H1 (cell line): ENCODE measurements at regions not wholly inside any gene's neighbourhood (a gene's known extent, or its start where the extent isn't known, plus 50 kb on each side); places are given as distances from the start of the nearest gene placed in this dataset.

Experiments used
- CTCF ChIA-PET: fragments of 300-600 bp; sonication (Branson Sonifier 250); formaldehyde crosslinking; loops from one replicate; lab custom pipeline; 2021; ENCODE audit not compliant: partially characterized antibody; lab: Charles Lee
- POLR2A ChIA-PET: fragments of 300-600 bp; sonication (Branson Sonifier 250); formaldehyde crosslinking; loops from one replicate; lab custom pipeline; 2021; ENCODE audit warnings: inconsistent platforms; ENCODE audit not compliant: partially characterized antibody; lab: Charles Lee
- DNase-seq, 2 experiments: peaks; one replicate each; pipeline versions ENCODE4 v3.0.0 to v3.0.0-alpha.2; 2010 to 2022; ENCODE audit warnings: low spot score in 2 of 2, low read depth in 1 of 2, mixed read lengths in 1 of 2
- FAIRE-seq: peaks from 2 replicates; lab custom pipeline; 2011; peaks lifted over from hg19 to GRCh38; lab: Jason Lieb, UNC
- H2AFZ ChIP-seq: 2 replicates; pipeline ENCODE4 v1.8.1; 2012; ENCODE audit warnings: low read length, inconsistent platforms
- H2AK5ac ChIP-seq: 2 replicates; pipeline ENCODE4 v1.6.1; 2013; ENCODE audit warnings: low read depth, low read length
- H2BK120ac ChIP-seq: replicated peaks from 2 replicates; pipeline ENCODE3; 2013; ENCODE audit warnings: low read depth, low read length, inconsistent platforms
- H2BK12ac ChIP-seq: 2 replicates; pipeline ENCODE4 v1.6.1; 2013; ENCODE audit warnings: low read depth, low read length
- H2BK15ac ChIP-seq: 2 replicates; pipeline ENCODE4 v1.6.1; 2013; ENCODE audit warnings: low read length
- H2BK20ac ChIP-seq: 2 replicates; pipeline ENCODE4 v1.6.1; 2013; ENCODE audit warnings: low read length
- H2BK5ac ChIP-seq: 2 replicates; pipeline ENCODE4 v1.6.1; 2013; ENCODE audit warnings: low read depth, low read length
- H3K14ac ChIP-seq: 2 replicates; pipeline ENCODE4 v1.6.1; 2013; ENCODE audit warnings: inconsistent platforms; ENCODE audit not compliant: insufficient read length
- H3K18ac ChIP-seq: 2 replicates; pipeline ENCODE4 v1.6.1; 2013; ENCODE audit warnings: low read length; ENCODE audit errors: extremely low read depth
- H3K23ac ChIP-seq: 2 replicates; pipeline ENCODE4 v1.6.1; 2013; ENCODE audit warnings: inconsistent platforms; ENCODE audit not compliant: insufficient read length
- H3K23me2 ChIP-seq: 2 replicates; pipeline ENCODE4 v1.6.1; 2013; ENCODE audit warnings: low read depth, low read length
- H3K27ac ChIP-seq: 2 replicates; pipeline ENCODE4 v1.6.1; 2011; ENCODE audit warnings: low read depth, low read length, inconsistent platforms
- H3K27me3 ChIP-seq, 4 experiments: replicated peaks in 1 of 4; 1 replicate in 1 of 4; 2 replicates in 3 of 4; pipeline versions ENCODE4 v1.6.1 to v1.8.1; 2011 to 2013; ENCODE audit warnings: low read length in 3 of 4, mild to moderate bottlenecking in 3 of 4, inconsistent platforms in 2 of 4, mixed read lengths in 2 of 4, moderate library complexity in 1 of 4; ENCODE audit not compliant: control insufficient read depth in 3 of 4, insufficient read depth in 3 of 4; ENCODE audit errors: extremely low read depth in 1 of 4
- H3K36me3 ChIP-seq, 4 experiments: 2 replicates each; pipeline versions ENCODE4 v1.6.1 to v1.8.1; 2011 to 2013; ENCODE audit warnings: mild to moderate bottlenecking in 4 of 4, low read length in 3 of 4, moderate library complexity in 2 of 4, control low read depth in 1 of 4, inconsistent platforms in 1 of 4; ENCODE audit not compliant: insufficient read depth in 4 of 4, control insufficient read depth in 2 of 4
- H3K4ac ChIP-seq: replicated peaks from 2 replicates; pipeline ENCODE3; 2013; ENCODE audit warnings: low read length, low read depth, mixed read lengths, inconsistent platforms; ENCODE audit not compliant: insufficient read length
- H3K4me1 ChIP-seq, 4 experiments: replicated peaks in 1 of 4; 1 replicate in 1 of 4; 2 replicates in 3 of 4; pipeline versions ENCODE4 v1.6.1 to v1.8.1; 2011 to 2013; ENCODE audit warnings: low read length in 3 of 4, inconsistent platforms in 2 of 4, mixed read lengths in 1 of 4; ENCODE audit not compliant: insufficient read depth in 4 of 4, control insufficient read depth in 3 of 4
- H3K4me2 ChIP-seq, 2 experiments: 2 replicates each; pipeline versions ENCODE4 v1.6.1 to v1.8.1; 2011 to 2013; ENCODE audit warnings: low read depth in 2 of 2, low read length in 2 of 2, control low read depth in 1 of 2, inconsistent platforms in 1 of 2, mild to moderate bottlenecking in 1 of 2; ENCODE audit not compliant: insufficient read depth in 1 of 2
- H3K4me3 ChIP-seq, 4 experiments: fragments of 200-600, 300-600 bp in 1 of 4; sonication (generic), shearing (Covaris generic), sonication (Bioruptor Twin) in 1 of 4; 2 replicates each; pipeline versions ENCODE4 v1.5.1 to v1.8.1; 2011 to 2016; ENCODE audit warnings: low read length in 4 of 4, low read depth in 3 of 4, control low read depth in 2 of 4, inconsistent platforms in 2 of 4, mild to moderate bottlenecking in 2 of 4, mixed read lengths in 1 of 4, moderate library complexity in 1 of 4; ENCODE audit not compliant: insufficient read depth in 2 of 4; ENCODE audit errors: extremely low read depth in 1 of 4
- H3K56ac ChIP-seq: replicated peaks from 2 replicates; pipeline ENCODE3; 2013; ENCODE audit warnings: low read depth, mild to moderate bottlenecking, mixed read lengths, low read length, inconsistent platforms; ENCODE audit not compliant: insufficient read length
- H3K79me1 ChIP-seq: 2 replicates; pipeline ENCODE4 v1.6.1; 2013; ENCODE audit warnings: low read depth, low read length, control low read depth
- H3K79me2 ChIP-seq, 2 experiments: 2 replicates each; pipeline versions ENCODE4 v1.6.1 to v1.8.1; 2012 to 2013; ENCODE audit warnings: low read length in 2 of 2, mild to moderate bottlenecking in 2 of 2, inconsistent platforms in 1 of 2; ENCODE audit not compliant: insufficient read depth in 2 of 2, control insufficient read depth in 1 of 2
- H3K9ac ChIP-seq, 4 experiments: replicated peaks in 1 of 4; 1 replicate in 1 of 4; 2 replicates in 3 of 4; pipeline versions ENCODE4 v1.6.1 to v1.8.1; 2011 to 2013; ENCODE audit warnings: low read depth in 3 of 4, low read length in 3 of 4, control low read depth in 2 of 4, mild to moderate bottlenecking in 2 of 4, moderate library complexity in 2 of 4, inconsistent platforms in 1 of 4; ENCODE audit errors: extremely low read depth in 1 of 4
- H3K9me3 ChIP-seq, 2 experiments: 2 replicates each; pipeline versions ENCODE4 v1.6.1 to v1.8.1; 2012 to 2013; ENCODE audit warnings: mild to moderate bottlenecking in 2 of 2, moderate library complexity in 2 of 2, control low read depth in 1 of 2, inconsistent platforms in 1 of 2, low read depth in 1 of 2, low read length in 1 of 2, mixed read lengths in 1 of 2; ENCODE audit not compliant: insufficient read depth in 2 of 2
- H4K20me1 ChIP-seq, 2 experiments: replicated peaks in 1 of 2; 2 replicates each; pipeline versions ENCODE3 to v1.8.1; 2011 to 2013; ENCODE audit warnings: inconsistent platforms in 2 of 2, low read length in 2 of 2, mild to moderate bottlenecking in 1 of 2; ENCODE audit not compliant: insufficient read depth in 2 of 2, control insufficient read depth in 1 of 2
- H4K5ac ChIP-seq: 2 replicates; pipeline ENCODE4 v1.6.1; 2013; ENCODE audit warnings: low read length, low read depth, mixed read lengths, inconsistent platforms; ENCODE audit not compliant: insufficient read length
- H4K8ac ChIP-seq: 2 replicates; pipeline ENCODE4 v1.8.0; 2013; ENCODE audit warnings: mild to moderate bottlenecking, moderate library complexity, low read length, inconsistent platforms; ENCODE audit not compliant: insufficient read depth; ENCODE audit errors: extremely low read depth
- H4K91ac ChIP-seq: replicated peaks from 2 replicates; pipeline ENCODE3; 2013; ENCODE audit warnings: low read length, mixed read lengths, inconsistent platforms; ENCODE audit not compliant: insufficient read length
- EZH2 ChIP-seq: fragments of 200-600 bp; sonication (generic); IDR thresholded peaks from 2 replicates; pipeline ENCODE4 v1.7.1; 2012; ENCODE audit warnings: low read depth, mild to moderate bottlenecking, moderate library complexity, low read length, inconsistent platforms; ENCODE audit not compliant: severe bottlenecking
- GTF2F1 ChIP-seq: IDR thresholded peaks from 2 replicates; pipeline ENCODE4 v1.6.1; 2012; ENCODE audit warnings: low read depth, low read length, improper control_type of control experiment, borderline replicate concordance
- NANOG ChIP-seq: IDR thresholded peaks from 2 replicates; pipeline ENCODE4 v1.6.1; 2011; ENCODE audit warnings: low read length, low read depth, mild to moderate bottlenecking, inconsistent platforms; ENCODE audit not compliant: insufficient read depth, poor library complexity, severe bottlenecking
- WGBS, 2 experiments: shearing (Covaris generic) in 1 of 2; methylation state at CpG; one replicate each; pipeline versions ENCODE4 v1.1.6 to v1.1.7; 2013 to 2015; ENCODE audit warnings: low lambda C conversion rate in 2 of 2, mixed read lengths in 2 of 2, inconsistent platforms in 1 of 2, low coverage in 1 of 2, missing lambda C conversion rate in 1 of 2; ENCODE audit not compliant: insufficient replicate concordance in 2 of 2, insufficient coverage in 1 of 2, insufficient read length in 1 of 2; ENCODE audit errors: extremely low coverage in 1 of 2, missing lambda C conversion rate in 1 of 2; 5-methylcytosine and 5-hydroxymethylcytosine counted together
- TF ChIP-seq, protein P1 (sequence below): IDR thresholded peaks from 2 replicates; pipeline ENCODE4 v1.6.1; 2012; ENCODE audit warnings: low read length, inconsistent platforms

GRCh38 chr5:115389034-115389798, 92.8 kb upstream of the CCDC112 start:
- H3K23ac ChIP-seq: no peak overlapping the region
- no peak overlapping the region for H4K91ac ChIP-seq
- DNase-seq: no peak
- H3K4me3 ChIP-seq: no peak overlapping the region
- no peaks in the 10 kb centered on the region for H3K79me1 ChIP-seq
- no peak overlapping the region for H2AK5ac ChIP-seq
- H2BK15ac ChIP-seq: no peak overlapping the region
- no peak overlapping the region for H3K18ac ChIP-seq
- WGBS, 2 experiments: 95% methylated on average over 8 of the region's 8 CpGs; no CpG with 5 or more reads in 1 of the 2 experiments
- H2BK20ac ChIP-seq: no peak overlapping the region
- no peaks in the 10 kb centered on the region for H3K36me3 ChIP-seq
- H3K4me2 ChIP-seq: no peak overlapping the region
- H3K9ac ChIP-seq: no peak overlapping the region
- no peaks in the 10 kb centered on the region for H3K23me2 ChIP-seq
- ChIA-PET CTCF (interaction anchor here (0.8 to 5.1 kb wide), 12 partner anchors 8 to 186 kb away, joined by 3 to 36 read pairs (median 4); no protein-coding TSS in a partner anchor), POLR2A (no interaction called here)
- H4K20me1 ChIP-seq: no peaks in the 10 kb centered on the region
- no peak overlapping the region for H4K8ac ChIP-seq
- no peak overlapping the region for H4K5ac ChIP-seq
- H3K27me3 ChIP-seq: no peaks in the 10 kb centered on the region
- FAIRE-seq: no peak
- no peaks in the 10 kb centered on the region for H3K79me2 ChIP-seq
- H3K4me1 ChIP-seq: no peaks in the 10 kb centered on the region
- no peak overlapping the region for H3K4ac ChIP-seq
- H2BK120ac ChIP-seq: no peak overlapping the region
- no peak overlapping the region for H2BK12ac ChIP-seq
- H3K56ac ChIP-seq: no peak overlapping the region
- H2AFZ ChIP-seq: peak overlapping the region; percentile 77; the same call in 1 of the 2 replicates
- H3K27ac ChIP-seq: no peak overlapping the region
- 0 out of 4 replicates have a peak, but pooled peaks cover 0 to 7% of the 10 kb centered on the region in 2 experiments for H3K9me3 ChIP-seq
- no peak overlapping the region for H2BK5ac ChIP-seq
- TF ChIP-seq, protein P1, sequence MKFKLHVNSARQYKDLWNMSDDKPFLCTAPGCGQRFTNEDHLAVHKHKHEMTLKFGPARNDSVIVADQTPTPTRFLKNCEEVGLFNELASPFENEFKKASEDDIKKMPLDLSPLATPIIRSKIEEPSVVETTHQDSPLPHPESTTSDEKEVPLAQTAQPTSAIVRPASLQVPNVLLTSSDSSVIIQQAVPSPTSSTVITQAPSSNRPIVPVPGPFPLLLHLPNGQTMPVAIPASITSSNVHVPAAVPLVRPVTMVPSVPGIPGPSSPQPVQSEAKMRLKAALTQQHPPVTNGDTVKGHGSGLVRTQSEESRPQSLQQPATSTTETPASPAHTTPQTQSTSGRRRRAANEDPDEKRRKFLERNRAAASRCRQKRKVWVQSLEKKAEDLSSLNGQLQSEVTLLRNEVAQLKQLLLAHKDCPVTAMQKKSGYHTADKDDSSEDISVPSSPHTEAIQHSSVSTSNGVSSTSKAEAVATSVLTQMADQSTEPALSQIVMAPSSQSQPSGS: no peak
- TF ChIP-seq EZH2 (no peak), GTF2F1 (no peak), NANOG (no peak)
- no peak overlapping the region for H3K14ac ChIP-seq
